ENCODE measurements at regions not wholly inside any gene's neighbourhood (a gene's known extent, or its start where the extent isn't known, plus 50 kb on each side); places are given as distances from the start of the nearest gene placed in this dataset.

DNA sequence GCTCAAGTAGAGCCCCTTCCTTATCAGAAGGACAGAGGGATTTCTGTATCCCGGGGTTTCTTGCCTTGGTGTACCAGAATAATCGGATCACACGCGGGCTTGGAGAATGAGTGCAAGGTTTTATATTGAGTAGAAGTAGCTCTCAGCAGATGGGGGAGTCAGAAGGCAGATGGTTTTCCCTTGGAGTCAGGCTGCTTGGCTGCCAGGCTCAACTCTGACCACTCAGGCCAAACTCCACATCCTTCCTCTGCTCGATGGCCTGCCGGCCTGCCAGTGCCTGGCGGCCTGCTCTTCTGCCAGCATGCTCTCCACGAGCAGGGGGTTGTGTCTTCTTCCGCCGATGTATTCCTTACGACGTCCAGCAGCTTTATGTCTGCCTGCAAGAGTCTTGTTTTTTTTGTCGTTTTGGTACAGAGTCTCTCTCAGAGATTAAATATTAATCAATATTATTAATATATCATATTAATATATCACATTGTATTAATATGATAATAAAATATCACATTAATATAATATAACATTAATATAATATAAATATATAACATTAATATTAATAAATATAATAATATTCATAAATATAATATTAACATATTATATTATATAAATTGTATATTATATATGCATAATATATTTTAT lies 229.2 kb upstream of the WSCD1 start:
- H3K4me3 ChIP-seq (ENCODE audit: low read length), result no peak overlapping the region
- TF ChIP-seq, protein P1, sequence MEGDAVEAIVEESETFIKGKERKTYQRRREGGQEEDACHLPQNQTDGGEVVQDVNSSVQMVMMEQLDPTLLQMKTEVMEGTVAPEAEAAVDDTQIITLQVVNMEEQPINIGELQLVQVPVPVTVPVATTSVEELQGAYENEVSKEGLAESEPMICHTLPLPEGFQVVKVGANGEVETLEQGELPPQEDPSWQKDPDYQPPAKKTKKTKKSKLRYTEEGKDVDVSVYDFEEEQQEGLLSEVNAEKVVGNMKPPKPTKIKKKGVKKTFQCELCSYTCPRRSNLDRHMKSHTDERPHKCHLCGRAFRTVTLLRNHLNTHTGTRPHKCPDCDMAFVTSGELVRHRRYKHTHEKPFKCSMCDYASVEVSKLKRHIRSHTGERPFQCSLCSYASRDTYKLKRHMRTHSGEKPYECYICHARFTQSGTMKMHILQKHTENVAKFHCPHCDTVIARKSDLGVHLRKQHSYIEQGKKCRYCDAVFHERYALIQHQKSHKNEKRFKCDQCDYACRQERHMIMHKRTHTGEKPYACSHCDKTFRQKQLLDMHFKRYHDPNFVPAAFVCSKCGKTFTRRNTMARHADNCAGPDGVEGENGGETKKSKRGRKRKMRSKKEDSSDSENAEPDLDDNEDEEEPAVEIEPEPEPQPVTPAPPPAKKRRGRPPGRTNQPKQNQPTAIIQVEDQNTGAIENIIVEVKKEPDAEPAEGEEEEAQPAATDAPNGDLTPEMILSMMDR (conservative IDR thresholded peaks at IDR 0.05; ENCODE audit: low read depth, low read length), result no peak
- no peak for DNase-seq (ENCODE audit: low read depth)

DNA sequence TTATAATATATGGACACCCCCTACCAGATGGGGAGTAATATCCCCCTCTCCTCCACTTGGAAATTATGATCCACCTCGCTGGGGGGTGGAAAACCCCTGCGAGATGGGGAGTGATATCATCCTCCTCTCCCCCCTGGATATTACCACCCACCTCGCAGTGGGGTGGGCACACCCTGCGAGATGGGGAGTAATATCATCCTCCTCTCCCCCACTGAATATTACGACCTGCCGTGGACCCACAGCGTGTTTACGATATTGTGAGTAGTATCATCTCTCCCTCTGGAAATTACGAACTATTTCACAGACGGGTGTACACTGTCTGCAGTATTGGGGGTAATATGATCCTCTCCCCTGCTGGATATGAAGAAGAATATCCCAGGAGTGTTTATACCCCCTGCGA lies 228.3 kb upstream of the WSCD1 start:
- TF ChIP-seq, protein P1 (conservative IDR thresholded peaks at IDR 0.05; ENCODE audit: low read depth, low read length), result no peak
- no peak for DNase-seq (ENCODE audit: low read depth)
- no peak overlapping the region for H3K4me3 ChIP-seq (ENCODE audit: low read length)

DNA sequence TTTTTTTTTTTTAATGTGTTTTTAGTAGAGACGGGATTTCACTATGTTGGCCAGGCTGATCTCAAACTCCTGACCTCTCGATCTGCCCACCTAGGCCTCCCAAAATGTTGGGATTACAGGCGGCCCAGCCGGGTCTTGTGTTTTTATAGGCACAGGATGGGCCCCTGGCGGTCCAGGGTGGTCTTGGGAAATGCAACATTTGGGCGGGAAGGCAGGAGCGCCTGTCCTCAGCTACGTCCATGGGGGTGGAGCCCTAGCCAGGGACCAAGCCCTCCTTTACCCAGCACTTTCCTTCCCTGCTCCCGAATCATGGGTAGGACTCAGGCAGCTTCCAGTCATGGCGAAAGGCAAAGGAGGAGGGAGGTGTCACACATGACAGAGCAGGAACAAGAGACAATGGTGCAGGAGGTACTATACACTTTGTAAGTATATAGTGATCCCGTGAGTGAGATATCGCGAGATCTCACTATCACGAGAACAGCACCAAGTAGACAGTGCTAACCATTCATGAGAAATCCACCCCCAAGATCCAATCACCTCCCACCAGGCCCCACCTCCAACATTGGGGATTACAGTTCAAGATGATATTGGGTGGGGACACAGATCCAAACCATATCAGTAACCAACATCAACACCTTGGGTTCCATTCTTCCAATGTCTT lies 226.7 kb upstream of the WSCD1 start:
- no peak overlapping the region for H3K4me3 ChIP-seq (ENCODE audit: low read length)
- TF ChIP-seq, protein P1 (conservative IDR thresholded peaks at IDR 0.05; ENCODE audit: low read depth, low read length), result no peak
- no peak for DNase-seq (ENCODE audit: low read depth)

DNA sequence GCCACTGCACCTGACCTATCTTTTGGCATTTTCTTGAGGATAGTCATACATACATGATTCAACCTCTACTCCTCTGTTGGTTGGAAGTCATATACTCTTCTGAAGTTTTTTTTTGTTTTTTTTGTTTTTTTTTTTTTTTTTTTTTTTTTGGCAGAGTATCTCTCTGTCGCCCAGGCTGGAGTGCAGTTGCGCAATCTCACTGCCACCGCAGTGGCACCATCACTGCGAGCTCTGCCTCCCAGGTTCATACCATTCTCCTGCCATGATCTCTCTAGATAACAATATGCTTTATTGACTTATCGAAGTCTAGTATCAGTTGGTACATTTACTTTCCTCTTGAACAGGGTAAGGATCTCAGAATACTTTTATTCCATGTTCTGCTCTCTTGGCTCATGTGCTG lies 224.2 kb upstream of the WSCD1 start:
- TF ChIP-seq, protein P1 (conservative IDR thresholded peaks at IDR 0.05; ENCODE audit: low read depth, low read length), result no peak
- no peak for DNase-seq (ENCODE audit: low read depth)
- H3K4me3 ChIP-seq (ENCODE audit: low read length), result no peak overlapping the region

DNA sequence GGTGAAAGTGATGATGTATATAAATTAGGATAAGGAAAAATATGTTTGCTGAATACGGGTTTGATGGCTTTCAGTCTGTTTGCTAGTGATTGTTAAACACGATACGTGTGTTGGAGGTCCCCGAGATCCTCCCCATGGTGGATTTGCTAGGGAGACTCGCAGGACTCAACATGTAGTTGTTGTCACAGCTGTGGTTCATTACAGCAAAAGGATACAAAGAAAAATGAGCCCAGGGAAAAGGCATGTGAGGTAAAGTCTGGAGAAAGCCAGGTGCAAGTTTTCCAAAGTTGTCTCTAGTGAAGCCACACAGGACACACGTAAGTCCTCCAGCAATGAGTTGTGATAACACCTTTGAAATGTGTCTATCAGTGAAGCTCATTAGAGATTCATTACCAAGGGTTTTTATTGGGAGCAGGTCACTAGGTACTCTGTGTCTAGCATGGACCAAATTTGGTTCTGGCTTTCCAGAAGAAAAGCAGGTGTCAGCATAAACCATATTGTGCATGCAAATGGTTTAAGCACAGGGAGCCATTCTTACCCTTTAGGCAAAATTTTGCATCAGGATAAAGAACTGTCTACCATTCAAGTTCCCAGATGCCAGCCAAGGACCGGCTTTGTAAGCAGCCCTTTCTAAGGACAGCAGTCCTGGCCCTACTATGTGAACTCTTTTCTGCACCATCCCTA lies 215.2 kb upstream of the WSCD1 start:
- TF ChIP-seq, protein P1 (conservative IDR thresholded peaks at IDR 0.05; ENCODE audit: low read depth, low read length), result no peak
- no peak for DNase-seq (ENCODE audit: low read depth)
- H3K4me3 ChIP-seq (ENCODE audit: low read length), result no peak overlapping the region

DNA sequence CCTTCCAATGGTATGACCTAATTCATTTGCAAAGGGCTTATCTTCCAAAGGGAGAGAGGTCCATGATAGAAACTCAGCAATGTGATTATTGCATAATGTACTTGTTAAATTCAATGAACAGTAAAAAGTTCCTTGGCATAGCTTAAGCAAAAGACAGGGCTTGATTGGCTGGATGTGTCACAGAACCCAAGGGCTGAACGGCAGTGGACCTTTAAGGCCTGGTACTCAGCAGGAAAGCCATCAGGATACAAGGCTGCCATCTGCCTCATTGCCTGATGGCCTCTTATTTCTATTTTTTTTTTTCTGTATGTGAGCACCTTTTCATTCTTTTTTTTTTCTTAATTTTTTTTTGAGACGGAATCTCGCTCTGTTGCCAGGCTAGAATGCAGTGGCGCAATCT lies 208.9 kb upstream of the WSCD1 start:
- TF ChIP-seq, protein P1 (conservative IDR thresholded peaks at IDR 0.05; ENCODE audit: low read depth, low read length), result no peak
- no peak for DNase-seq (ENCODE audit: low read depth)
- H3K4me3 ChIP-seq (ENCODE audit: low read length), result no peak overlapping the region

Measured in retinal pigment epithelial cell (primary cell).